ENCODE measurements at regions not wholly inside any gene's neighbourhood (a gene's known extent, or its start where the extent isn't known, plus 50 kb on each side); places are given as distances from the start of the nearest gene placed in this dataset.

DNA sequence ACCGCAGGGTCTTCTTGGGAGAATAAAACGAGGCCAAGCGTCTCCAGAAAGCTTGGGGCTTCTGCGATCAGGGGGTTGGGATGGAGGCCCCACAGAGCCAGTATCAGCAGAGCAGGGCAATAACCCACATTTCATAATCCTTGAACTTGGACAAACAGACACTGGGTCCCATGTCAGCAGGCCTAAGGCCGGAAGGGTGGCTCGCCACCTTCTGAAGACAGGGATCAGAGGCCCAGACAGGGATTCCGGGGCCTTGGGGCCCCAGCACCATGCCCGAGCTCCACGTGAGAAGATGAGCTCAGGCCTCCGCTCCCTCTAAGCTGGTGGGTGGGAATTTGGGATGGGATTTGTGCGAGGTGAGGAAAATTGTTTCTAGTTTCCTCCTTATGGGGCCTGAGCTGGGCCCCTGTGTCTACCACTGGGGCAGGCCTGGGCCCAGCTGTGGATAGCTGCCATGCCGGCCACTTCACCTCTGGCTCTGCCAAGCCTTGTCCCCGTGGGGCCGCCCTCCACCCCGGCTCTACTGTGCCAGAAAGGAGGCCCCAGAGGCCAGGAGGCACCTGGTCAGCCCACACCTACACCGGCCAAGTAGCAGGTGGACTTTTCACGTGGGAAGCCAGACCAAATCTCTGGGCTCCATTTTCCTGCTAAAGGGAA is 67.2 kb upstream of the DLK1 start:
- DNase-seq (ENCODE audit: low spot score) = no peak

DNA sequence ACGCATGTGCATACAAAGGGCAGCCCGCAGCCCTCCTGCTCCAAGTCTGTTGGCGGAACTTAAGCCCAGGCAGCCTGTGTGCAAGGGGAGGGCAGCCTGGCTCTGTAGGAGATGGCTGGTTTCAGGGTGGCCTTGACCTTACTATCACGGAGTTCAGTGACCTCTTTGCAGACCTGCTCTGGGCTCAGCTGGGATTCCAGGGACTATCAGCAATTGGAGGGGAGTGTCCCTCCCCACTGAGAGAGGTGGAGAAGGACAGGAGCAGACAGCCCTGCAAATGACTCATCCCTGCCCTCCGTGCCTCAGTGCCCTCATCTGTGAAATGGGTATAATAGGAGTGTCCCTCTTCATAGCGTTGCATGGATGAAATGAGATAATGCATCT is 66.2 kb upstream of the DLK1 start:
- DNase-seq (ENCODE audit: low spot score) = no peak

DNA sequence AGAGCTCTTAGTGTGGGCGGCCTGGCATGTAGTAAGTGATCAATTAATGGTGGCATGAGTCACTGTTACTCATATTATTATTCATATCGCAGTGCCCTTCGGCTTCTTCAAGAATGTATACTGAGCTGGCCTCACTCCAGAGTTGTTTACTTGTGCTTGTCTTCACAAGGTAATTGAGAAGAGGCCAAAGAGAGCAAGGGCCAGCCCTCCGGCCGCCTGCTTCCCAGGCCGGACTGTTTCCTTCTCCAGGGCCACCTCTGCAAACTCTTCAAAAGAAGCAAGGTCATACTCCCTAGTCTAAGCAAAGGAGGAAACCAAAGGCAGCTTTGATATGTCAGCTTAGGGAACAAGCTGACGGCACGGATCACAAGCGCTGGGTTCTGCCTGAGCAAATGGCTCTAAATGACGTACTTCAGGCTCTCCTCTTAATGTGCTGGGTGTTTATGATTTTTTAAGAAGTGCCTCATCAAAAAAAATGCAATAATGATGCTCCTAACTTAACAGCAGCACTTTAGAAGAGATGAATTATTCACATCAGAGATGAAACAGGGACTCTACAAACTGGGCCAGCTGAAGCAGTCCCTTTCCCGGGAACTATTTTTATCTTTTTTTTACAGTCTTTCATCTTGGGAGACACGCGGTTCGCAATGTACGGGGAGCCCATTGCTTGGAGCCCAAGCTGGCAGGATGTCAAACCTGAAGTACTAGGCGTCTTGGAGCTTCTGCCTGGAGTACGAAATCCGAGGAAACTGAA is 65.6 kb upstream of the DLK1 start:
- DNase-seq (ENCODE audit: low spot score) = no peak

DNA sequence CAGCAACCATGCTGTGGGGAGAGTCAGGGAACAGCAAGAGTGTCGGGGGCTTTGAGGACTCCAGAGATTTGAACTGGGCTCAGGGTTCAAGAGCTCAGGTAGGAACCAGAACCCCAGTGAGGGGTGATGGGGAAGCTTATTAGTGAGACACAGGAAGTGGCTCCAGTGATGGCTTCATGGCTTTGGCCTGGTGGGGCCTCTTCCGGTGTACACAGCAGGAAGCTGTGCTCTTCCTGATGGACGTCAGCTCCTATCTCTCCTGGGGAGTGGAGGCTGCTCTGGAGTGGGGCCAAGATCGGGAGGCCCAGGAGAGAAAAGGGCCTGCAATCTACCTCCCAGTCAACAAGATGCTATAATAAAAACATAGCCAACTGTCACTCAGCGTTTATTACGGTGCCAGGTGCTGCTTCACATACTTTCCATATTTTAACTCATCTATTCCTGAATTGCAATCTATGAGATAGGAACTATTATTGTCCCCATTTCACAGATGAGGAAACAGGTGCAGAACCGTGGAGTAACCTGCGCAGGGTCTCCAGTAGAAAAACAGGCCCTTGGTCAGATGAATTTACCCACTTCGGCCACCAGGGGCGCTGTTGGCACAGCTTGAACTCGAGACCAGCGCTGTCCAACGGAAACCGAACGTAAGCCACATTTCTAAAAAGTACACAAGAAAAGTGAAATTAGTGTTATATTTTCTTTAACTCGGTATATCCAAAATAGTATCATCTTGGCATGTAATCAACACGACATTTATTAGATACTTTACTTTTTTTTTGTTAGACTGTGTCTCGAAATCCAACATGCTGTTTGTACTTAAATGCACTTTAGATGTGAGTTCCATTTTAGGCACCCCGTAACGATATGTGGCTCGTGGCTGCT is 63.6 kb upstream of the DLK1 start:
- DNase-seq (ENCODE audit: low spot score) = peak; percentile 85

DNA sequence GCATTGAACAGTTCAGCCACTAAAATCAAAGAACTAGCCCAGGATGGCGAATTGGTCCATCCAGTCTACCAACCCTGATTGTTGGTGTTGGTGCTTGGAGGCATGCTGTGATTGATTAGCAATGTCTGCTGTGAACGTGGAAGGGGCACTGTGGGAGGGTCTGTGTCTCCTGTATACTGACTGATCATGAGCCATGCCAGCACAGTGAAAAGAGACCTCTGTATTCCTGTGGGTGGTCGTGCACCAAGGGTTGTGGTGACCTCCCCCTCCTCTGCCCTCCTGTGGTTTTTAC is 63.0 kb upstream of the DLK1 start:
- no peak for DNase-seq (ENCODE audit: low spot score)

DNA sequence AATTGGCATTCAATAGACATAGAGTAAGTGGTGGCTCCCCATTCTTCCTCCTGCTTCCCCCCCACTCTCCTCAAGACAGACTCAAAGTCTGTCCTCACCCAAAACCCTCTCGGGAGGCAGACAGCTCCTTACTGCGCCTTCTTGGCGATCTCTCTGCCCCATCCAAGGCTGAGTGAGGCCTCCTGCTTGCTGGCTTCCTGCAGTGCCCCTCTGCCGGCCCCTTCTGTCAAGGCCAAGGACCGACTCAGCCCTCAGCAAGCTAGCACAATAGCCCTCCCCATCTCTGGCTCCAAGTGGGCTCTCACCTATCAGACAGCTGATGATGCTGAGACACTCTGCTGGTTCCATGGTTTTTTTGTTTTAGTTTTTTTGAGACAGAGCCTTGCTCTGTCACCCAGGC is 62.5 kb upstream of the DLK1 start:
- no peak for DNase-seq (ENCODE audit: low spot score)

DNA sequence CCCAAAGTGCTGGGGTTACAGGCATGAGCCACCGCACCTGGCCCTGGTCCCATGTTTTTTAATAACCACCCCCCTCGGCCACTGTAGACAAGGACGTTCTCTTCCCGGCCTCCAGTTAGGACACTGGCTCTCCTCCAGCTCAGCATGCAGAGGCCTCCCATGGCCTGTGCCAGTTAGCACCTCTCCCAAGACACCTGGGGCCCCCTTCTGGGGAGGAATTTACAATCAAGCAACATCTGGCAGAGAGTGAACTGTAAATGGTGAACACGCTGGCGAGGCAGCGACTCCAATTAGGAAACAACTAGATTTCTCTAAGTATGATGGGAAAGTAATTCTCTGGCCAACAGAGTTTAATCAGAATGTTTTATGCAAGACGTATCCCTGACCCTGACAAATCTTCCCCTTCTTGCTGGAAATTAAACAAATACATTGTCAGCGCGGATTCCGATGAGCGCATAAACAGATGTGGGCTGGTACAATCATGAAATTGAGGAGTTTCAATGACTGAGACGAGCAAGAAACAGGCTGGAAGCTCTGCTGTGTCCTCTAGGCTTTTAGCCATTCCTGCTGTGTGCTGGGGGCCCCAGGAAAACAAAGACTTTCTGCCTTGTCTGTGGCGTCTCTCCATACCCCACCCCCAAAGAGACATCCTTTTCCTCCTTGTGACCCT is 61.7 kb upstream of the DLK1 start:
- peak; percentile 37 for DNase-seq (ENCODE audit: low spot score)

DNA sequence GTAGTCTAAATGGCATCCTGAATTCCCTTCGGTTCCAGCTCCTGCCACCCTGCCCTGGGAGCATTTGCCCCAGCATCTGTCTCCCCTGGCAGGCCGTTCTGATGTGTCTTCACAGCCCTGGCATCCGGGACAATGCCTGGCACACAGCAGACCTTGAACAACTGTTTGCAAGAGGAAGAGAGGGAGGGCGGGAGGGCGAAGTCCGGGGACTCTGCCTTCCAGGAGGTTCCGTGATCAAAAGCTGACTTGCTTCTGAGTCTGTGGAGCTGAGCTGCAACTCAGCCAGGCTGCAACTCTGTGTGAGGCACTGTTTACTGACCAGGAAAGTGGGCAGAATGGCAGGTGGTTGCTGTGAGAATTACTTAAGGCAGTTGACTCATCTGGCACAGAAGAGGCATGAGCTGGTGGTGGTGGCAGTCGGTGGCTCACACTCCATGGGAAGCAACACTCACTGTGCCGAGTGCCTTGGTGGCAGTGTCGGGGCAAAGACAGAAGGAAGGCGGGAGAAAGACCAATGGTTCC is 61.1 kb upstream of the DLK1 start:
- DNase-seq (ENCODE audit: low spot score) = no peak

DNA sequence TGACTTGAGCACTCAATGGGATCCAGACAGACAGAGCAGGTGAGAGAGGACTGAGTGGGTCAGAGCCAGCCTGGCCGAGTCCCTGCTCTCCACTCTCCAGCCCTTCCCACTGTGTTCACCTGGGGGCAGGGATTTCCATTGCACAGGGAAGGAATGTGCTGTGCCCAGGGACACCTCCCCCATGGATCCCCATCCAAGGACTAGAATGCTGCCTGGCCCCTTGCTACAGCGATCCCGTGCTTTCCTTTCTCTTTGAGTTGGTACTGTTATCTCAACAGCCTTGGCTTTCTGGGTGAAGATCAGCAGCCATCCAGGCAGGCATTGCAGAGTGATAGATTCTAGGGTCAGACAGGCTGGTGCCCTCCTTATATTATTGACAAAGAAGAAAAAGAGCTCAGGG is 60.3 kb upstream of the DLK1 start:
- no peak for DNase-seq (ENCODE audit: low spot score)

DNA sequence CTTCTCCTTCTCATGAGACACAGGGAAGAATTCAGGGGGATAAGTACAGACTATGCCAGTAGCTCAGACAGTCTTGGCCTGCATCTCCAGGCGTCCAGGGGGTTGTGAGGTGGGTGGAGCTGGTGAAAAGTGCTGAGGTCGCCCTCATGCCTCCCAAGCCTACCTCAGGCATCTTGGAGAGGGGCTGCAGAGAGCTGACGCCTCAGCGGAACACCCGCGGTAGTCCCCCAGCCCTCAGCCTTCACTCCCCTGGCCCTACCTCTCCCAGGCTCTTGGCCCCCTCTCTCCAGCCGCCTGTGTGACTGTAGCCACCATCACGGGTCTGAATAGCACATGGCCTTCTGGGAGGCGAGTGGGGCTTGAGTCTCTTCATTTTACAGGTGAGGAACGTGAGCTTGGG is 59.8 kb upstream of the DLK1 start:
- no peak for DNase-seq (ENCODE audit: low spot score)

DNA sequence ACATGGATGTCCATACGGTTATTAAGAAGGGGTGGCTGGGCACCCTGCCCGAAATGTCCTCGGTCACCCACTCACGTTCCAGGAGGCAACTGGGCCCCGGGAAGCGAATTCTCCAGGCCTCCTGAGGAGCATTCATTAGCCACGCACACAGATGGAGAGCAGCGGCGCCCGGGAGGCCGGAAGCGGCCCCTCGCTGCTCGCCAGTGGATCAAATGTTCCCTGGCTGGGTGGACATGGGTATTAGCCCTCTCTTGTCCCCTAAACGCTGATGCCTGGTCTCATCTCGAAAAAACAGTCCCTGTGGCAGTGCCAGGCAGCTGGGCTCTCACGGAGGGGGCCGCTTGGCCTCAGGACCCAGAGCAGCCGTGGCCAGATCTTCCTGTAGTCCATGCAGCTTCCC is 59.0 kb upstream of the DLK1 start:
- DNase-seq (ENCODE audit: low spot score) = no peak

DNA sequence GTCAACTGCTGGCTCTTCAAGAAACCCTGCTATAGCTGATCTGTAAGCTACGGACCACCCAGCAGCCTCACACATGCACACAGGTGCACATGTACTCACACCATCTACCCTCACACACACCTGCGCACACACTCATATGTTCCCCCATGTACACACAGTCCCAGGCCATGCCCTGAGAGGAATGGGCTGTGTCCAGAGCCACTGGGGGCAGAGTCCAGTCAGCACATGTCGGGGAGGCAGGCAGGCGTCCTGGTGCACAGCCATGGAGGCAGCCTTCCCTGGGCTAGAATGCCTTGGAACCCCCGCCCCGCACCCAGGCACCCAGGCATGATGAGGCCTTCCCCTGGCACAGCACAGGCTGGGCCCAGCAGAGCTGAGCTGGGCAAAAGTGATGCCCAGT is 58.3 kb upstream of the DLK1 start:
- DNase-seq (ENCODE audit: low spot score) = no peak

DNA sequence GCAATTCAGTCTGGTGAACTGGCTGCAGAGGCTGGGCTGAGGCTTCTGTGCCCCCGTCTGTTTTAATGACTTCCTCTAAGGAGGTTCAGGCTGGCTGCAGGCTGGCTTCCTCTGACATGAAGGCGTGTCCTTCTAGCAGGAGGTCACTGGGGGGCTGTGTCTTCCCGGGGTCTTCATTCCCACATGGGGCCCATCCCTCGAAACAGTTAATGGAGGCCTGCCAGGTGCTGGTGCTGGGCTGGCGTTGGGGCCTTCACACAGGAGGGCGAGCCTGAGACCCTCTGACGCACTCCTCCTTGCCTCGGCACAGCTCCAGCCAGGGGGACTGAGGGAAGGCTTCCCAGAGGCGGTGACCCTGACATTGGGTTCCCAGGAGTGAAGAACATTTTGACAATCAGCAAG is 57.7 kb upstream of the DLK1 start:
- no peak for DNase-seq (ENCODE audit: low spot score)

DNA sequence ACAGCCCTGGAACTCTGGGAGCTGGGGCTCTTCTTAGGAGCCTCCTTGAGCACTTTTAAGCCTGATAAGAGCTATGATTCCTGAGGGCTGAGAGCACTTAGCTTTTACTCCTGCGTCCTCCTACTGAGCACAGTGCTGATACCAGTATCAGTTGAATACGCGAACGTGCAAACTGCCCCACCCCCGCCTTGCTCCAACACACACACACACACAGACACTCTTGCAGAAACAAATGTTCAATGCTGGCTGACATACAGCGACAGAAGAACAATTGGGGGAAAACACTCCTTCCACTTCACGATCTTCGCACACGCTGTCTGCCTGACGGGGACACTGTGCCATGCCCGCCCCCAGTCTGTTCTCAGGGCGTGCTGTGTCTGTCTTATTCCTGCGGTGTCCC is 57.2 kb upstream of the DLK1 start:
- DNase-seq (ENCODE audit: low spot score) = no peak

DNA sequence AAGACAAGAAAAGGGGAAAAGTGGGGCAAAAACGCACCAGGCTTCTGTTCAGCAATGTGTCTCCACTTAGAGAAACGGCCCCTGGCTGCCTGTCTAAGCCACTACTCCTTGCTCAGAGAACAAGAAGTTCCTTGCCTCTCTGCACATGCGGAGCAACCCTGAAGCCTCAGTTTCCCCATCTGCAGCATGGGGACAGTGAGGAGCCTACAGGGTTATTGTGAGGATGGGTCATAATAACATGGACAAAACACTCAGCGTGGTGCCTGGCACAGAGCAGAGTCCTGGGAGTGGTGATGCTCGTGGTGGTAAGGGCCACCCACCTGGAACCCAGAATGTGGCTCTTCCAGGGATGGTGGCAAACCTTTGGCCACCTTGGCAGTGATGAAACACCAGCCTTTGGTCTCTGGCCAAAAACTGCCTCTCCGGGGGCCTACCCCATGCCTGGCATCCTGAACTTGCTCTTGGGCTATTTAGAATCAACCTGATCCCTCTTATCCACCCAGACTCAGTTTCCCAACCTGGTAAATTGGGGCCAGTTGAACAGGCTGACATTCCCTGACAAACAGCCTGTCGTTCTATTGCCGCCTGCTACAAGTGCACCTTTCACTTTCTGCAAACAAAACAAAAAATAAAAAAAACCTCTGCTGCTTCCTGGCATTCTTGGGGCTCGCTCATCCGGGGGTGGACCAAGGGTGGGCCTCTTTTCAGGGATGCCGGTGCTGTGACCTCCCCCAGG is 56.5 kb upstream of the DLK1 start:
- DNase-seq (ENCODE audit: low spot score) = no peak

DNA sequence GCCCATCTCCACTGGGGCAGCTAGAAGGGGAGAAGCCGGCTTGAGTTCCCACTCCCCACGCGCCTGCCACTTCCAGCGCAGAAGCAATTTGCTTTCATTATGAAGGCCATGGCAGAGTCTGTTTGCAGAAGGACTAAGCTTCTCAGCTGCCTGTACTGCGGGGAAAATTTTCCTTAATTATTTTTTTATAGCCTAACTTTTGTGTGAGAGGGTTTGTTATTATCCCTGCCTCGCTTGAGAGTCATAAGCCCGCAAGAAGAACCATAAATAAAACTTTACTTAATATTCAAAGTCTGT is 56.0 kb upstream of the DLK1 start:
- DNase-seq (ENCODE audit: low spot score) = no peak

DNA sequence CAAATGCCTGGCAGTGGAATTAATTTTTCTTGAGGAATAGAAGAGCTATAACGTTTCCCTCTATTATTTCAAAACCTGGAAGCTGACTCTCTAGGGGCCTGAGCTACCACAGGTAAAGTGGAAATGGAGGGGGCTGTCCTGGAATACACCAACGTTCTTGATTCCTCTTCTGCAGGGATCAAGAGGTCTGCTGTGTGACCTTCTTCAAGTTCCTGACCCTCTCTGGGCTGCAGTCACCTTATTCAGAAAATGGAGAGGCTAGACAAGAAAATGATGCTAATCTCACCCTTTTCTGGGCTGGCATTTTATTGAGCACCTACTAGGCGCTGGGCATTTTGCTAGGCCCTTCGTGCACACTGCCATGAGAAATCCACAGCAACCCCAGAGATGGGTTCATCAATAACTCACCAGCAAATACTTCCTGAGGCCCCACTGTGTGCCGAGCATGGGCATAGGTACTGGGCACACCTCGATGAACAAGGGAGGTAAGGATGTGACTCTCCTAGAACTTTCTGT is 55.2 kb upstream of the DLK1 start:
- DNase-seq (ENCODE audit: low spot score) = no peak

DNA sequence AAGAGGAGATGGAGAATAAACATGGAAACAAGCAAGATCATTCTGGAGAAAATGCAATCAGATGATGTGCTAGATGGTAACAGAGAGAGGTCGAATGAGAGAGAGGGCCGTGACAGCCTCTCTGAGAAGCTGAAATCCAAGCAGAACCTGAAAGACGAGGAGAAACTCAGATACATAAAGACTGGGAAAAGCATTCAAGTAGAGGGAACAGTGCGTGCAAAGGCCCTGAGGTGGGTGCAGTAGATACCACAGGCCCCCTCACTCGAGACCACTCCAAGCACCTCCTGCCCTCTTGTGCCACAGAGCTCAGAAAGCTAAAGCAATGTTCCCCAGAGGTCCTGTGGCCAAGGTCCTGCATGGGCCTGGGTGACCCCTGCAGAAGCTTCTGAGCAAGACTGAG is 54.8 kb upstream of the DLK1 start:
- no peak for DNase-seq (ENCODE audit: low spot score)

DNA sequence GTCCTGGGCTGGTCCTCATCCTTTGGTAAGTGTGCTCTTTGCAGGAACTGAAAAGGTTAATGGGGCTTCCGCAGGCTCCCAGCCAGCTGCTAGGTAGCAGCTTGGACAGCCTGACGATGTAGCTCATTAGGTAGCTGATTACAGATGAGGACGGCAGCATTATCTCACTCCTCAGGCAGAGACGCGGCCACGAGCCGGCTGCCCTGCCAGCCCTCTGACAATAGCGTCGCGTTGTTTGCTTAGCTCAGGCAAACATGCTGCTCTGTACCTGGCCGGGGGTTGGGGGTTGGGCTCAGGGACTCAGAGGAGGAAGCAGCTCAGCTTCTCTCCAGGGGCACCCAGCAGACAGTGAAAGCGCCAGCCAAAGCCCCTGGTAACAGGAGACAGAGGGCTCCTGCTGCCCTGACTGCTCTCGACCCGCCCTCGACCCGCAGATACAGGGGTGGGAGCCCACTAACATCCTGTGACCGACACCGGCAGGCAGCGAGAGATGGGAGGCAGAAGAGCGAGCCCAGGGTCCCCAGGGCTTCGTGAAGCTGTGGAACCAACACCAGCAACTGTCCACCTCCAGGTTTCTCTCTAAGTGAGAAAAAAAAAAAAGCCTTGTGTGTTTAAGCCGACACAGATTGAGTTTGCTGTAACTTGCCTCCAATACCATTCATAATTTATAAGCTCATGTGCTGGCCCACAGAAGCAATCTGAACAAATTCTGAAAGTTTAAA is 53.4 kb upstream of the DLK1 start:
- DNase-seq (ENCODE audit: low spot score) = no peak

DNA sequence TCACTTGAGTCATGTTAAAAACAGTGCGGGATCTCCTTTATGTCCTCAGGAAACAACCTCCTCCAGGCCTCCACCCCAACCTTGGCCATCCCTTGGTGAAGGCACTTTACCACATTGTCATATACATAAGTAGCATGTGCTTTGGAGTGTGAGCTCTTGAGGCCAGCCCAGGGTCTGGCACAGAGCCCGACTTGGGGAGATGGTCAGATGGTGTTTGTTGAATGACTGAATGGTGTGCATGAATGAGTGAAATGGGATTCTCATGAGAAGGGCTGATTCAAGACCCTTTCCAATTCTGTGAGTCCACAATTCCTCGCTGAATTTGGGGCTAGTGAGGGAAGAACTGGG is 52.9 kb upstream of the DLK1 start:
- DNase-seq (ENCODE audit: low spot score) = no peak

DNA sequence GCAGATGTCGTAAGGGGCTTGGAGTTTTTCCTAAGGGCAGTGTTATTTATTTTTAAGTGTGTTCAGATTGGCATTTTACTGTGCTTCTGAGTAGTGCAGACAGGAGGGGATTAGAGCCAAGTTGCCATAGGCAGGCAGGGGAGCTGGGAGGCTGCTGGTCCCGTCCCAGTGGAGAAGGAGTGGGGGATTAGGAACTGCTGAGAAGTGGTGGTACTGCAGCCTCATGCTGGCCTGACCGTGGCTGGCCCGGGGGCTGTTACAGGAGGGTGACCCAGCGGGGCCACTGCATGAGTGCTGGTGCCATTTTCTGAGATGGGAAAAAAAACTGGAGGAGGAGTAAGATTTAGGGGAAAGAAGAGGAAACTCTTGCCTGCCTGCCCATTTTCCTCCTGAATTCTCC is 52.3 kb upstream of the DLK1 start:
- DNase-seq (ENCODE audit: low spot score) = no peak
